NT2/D1 (cell line): ENCODE measurements at regions not wholly inside any gene's neighbourhood (a gene's known extent, or its start where the extent isn't known, plus 50 kb on each side); places are given as distances from the start of the nearest gene placed in this dataset.

Experiments used
- SUZ12 ChIP-seq: IDR thresholded peaks from 2 replicates; pipeline ENCODE4 v1.6.1; 2011; ENCODE audit not compliant: insufficient read length, insufficient read depth; ENCODE audit errors: extremely low read depth
- YY1 ChIP-seq: IDR thresholded peaks from 2 replicates; pipeline ENCODE4 v1.6.1; 2011; ENCODE audit not compliant: insufficient read length, insufficient read depth
- ZNF274 ChIP-seq: IDR thresholded peaks from 2 replicates; pipeline ENCODE4 v1.6.1; 2011; ENCODE audit warnings: mild to moderate bottlenecking, low read depth, low read length

DNA sequence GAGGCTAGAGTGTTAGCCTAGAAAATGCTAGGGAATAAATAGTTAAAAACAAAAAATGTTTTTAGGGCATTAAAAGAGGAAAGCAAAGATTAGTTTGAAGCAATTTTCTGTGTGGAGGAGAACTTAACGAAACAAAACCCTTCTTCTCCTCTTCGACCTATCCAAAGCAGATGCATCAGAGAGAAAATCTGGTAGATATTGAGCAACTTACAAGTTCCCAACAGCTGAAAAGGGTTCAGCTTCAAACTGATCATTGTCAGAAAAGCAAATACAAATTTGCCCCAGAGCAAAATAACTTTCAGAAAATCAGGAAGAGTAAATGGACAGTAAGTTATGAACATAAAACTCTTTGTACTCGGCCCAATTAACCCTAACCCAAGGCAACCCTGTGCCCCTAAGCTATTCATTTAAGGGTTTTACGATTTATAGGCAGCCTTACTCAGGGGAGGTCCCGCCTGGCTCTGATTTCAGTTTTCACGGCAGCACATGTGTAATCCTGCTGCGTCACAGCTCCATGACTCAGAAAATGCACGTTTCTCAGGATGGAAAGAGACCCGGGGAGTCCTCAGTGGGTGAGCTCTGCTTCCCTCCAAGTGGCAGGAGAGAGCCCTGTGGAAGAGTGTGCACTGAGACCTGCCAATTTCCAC, 405.7 kb upstream of the SALL1 start:
- TF ChIP-seq YY1 (no peak), SUZ12 (no peak), ZNF274 (no peak)
